HG03175 (cell line): ENCODE measurements at regions not wholly inside any gene's neighbourhood (a gene's known extent, or its start where the extent isn't known, plus 50 kb on each side); places are given as distances from the start of the nearest gene placed in this dataset.
"Not testable (repeated sequence)": the region's sequence is repeated elsewhere in the genome, so short reads cannot be mapped to it uniquely, and the experiment has no call there.

Source experiments
- ATAC-seq: cut with Tn5 transposase; IDR thresholded peaks from one replicate; pipeline ENCODE4 v1.9.1; 2021; ENCODE audit warnings: mild to moderate bottlenecking, moderate library complexity; ENCODE audit not compliant: unreplicated experiment

- no peak for ATAC-seq
Measured at GRCh38 chr4:79561751-79562150, 153.7 kb upstream of the GK2 start.

GRCh38 chr4:79559398-79559797 is 151.4 kb upstream of the GK2 start:
- ATAC-seq = not testable (repeated sequence)

- no peak for ATAC-seq
Measured at GRCh38 chr4:79552311-79552710, 144.3 kb upstream of the GK2 start.

GRCh38 chr4:79551555-79551954 is 143.5 kb upstream of the GK2 start:
- no peak for ATAC-seq

GRCh38 chr4:79547851-79548250 is 139.8 kb upstream of the GK2 start:
- ATAC-seq = no peak

GRCh38 chr4:79545292-79545691 is 137.3 kb upstream of the GK2 start:
- ATAC-seq = not testable (repeated sequence)

- ATAC-seq = no peak
Measured at GRCh38 chr4:79540143-79540542, 132.1 kb upstream of the GK2 start.

- ATAC-seq = no peak
Measured at GRCh38 chr4:79535516-79535915, 127.5 kb upstream of the GK2 start.

GRCh38 chr4:79528241-79528706 is 120.2 kb upstream of the GK2 start:
- no peak for ATAC-seq

- ATAC-seq = no peak
Measured at GRCh38 chr4:79526641-79527565, 118.9 kb upstream of the GK2 start.

GRCh38 chr4:79516114-79516513 is 108.1 kb upstream of the GK2 start:
- ATAC-seq = no peak

- ATAC-seq = no peak
Measured at GRCh38 chr4:79514621-79515329, 106.7 kb upstream of the GK2 start.

GRCh38 chr4:79513576-79513975 is 105.5 kb upstream of the GK2 start:
- no peak for ATAC-seq

GRCh38 chr4:79512363-79512762 is 104.3 kb upstream of the GK2 start:
- ATAC-seq = no peak

GRCh38 chr4:79502081-79502480 is 94.1 kb upstream of the GK2 start:
- no peak for ATAC-seq

- ATAC-seq = no peak
Measured at GRCh38 chr4:79498282-79498681, 90.3 kb upstream of the GK2 start.

- no peak for ATAC-seq
Measured at GRCh38 chr4:79497001-79497400, 89.0 kb upstream of the GK2 start.

GRCh38 chr4:79495447-79495846 is 87.4 kb upstream of the GK2 start:
- ATAC-seq = no peak

- ATAC-seq = no peak
Measured at GRCh38 chr4:79492148-79492547, 84.1 kb upstream of the GK2 start.

GRCh38 chr4:79489506-79489905 is 81.5 kb upstream of the GK2 start:
- ATAC-seq = no peak

- no peak for ATAC-seq
Measured at GRCh38 chr4:79476196-79476595, 68.2 kb upstream of the GK2 start.

GRCh38 chr4:79473439-79473724 is 65.4 kb upstream of the GK2 start:
- ATAC-seq = no peak
